Dendritic cell treated with granulocyte-macrophage colony-stimulating factor and Interleukin-4, amounts not matched to agents 40 ng/mL and 50 ng/mL, for 4 days (primary cell): ENCODE measurements at regions not wholly inside any gene's neighbourhood (a gene's known extent, or its start where the extent isn't known, plus 50 kb on each side); places are given as distances from the start of the nearest gene placed in this dataset.

Experiments used
- H3K27ac Mint-ChIP-seq: one replicate; pipeline ENCODE4 v1.8.0; 2022; ENCODE audit warnings: mild to moderate bottlenecking, mixed read lengths
- H3K27me3 Mint-ChIP-seq: one replicate; pipeline ENCODE4 v1.8.0; 2022; ENCODE audit warnings: mild to moderate bottlenecking, mixed read lengths
- H3K36me3 Mint-ChIP-seq: one replicate; pipeline ENCODE4 v1.8.0; 2022; ENCODE audit warnings: low read depth, mixed read lengths
- H3K4me1 Mint-ChIP-seq: one replicate; pipeline ENCODE4 v1.8.0; 2022; ENCODE audit warnings: low read depth, mixed read lengths
- H3K4me3 Mint-ChIP-seq: one replicate; pipeline ENCODE4 v1.8.0; 2022; ENCODE audit warnings: mild to moderate bottlenecking, moderate library complexity, mixed read lengths
- H3K9me3 Mint-ChIP-seq: one replicate; pipeline ENCODE4 v1.8.0; 2022; ENCODE audit warnings: mixed read lengths
- intact Hi-C: fragments of 100-400 bp; cut with micrococcal nuclease; formaldehyde crosslinking; loops from one replicate; pipeline ENCODE4 v1.15.0; 2022

GRCh38 chr2:209074711-209075110 is 349.1 kb upstream of the MAP2 start:
- H3K4me3 Mint-ChIP-seq = no peak overlapping the region
- peaks cover 2% of the 10 kb centered on the region for H3K27me3 Mint-ChIP-seq
- no peak overlapping the region for H3K27ac Mint-ChIP-seq
- H3K9me3 Mint-ChIP-seq = no peaks in the 10 kb centered on the region
- intact Hi-C loops = no loop called here
- no peaks in the 10 kb centered on the region for H3K36me3 Mint-ChIP-seq
- H3K4me1 Mint-ChIP-seq = no peaks in the 10 kb centered on the region

DNA sequence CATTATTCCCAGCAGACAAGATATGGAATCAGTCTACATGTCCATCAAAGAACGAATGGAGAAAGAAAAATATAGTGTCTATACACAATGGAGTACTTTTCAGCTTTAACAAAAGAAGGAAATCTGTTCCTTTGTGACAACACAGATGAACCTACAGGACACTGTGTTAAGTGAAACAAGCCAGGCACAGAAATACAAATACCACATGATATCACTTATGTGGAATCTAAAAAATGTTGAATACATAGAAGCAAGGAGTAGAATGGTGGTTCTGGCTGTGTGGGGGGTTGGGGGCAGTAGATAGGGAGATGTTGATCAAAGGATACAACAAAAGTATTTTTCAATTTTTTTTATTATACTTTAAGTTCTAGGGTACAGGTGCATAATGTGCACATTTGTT is 347.7 kb upstream of the MAP2 start:
- H3K36me3 Mint-ChIP-seq = no peaks in the 10 kb centered on the region
- intact Hi-C loops = no loop called here
- no peaks in the 10 kb centered on the region for H3K4me1 Mint-ChIP-seq
- peaks cover 3% of the 10 kb centered on the region for H3K9me3 Mint-ChIP-seq
- no peak overlapping the region for H3K27ac Mint-ChIP-seq
- H3K27me3 Mint-ChIP-seq = peaks cover 2% of the 10 kb centered on the region
- no peak overlapping the region for H3K4me3 Mint-ChIP-seq

DNA sequence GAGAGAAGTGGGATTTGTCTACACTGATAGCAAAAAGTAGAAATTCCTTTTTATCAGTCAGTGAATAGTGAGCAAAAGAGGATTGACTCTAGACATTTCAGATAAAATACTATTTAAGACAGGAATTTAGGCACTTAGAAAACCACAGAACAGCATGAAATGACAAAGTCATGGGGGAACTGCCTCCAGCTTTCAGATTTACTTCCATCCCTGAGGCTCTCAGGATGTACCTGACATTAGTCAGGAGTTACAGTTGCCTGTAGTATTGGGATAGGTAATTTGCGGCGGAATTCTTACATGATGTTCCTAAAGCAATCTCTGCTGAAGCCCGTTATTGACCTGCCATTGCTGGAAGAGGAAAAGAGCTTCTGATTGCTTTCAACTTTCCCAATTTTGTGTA is 337.1 kb upstream of the MAP2 start:
- H3K4me3 Mint-ChIP-seq = no peak overlapping the region
- no peaks in the 10 kb centered on the region for H3K9me3 Mint-ChIP-seq
- H3K27ac Mint-ChIP-seq = no peak overlapping the region
- no peaks in the 10 kb centered on the region for H3K4me1 Mint-ChIP-seq
- no peaks in the 10 kb centered on the region for H3K27me3 Mint-ChIP-seq
- H3K36me3 Mint-ChIP-seq = no peaks in the 10 kb centered on the region
- intact Hi-C loops = no loop called here

- H3K36me3 Mint-ChIP-seq = no peaks in the 10 kb centered on the region
Measured at GRCh38 chr2:209091056-209091455, 332.8 kb upstream of the MAP2 start.

DNA sequence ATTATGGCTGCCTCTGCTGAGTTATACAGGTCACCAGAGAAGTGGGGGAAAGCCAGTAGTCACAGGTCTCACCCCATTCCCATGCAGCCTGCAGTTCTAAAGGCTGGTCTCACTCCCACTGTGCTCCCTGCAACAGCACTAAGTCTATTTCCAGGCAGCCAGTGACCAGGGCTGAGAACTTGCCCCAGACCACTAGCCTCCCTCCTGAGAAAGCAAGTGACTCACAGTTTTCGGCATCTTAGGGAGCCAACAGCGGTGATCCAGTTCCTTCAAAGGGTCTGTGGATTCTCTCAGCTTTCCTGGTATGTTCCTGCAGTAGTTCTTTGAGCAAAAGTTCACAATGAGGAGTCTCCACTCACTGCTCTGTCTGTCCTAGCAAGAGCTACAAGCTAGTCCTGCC is 329.6 kb upstream of the MAP2 start:
- Mint-ChIP-seq H3K36me3 (no peaks in the 10 kb centered on the region), H3K27ac (no peak overlapping the region), H3K4me3 (no peak overlapping the region)

More at GRCh38 chr2:209091056-209091455, 332.8 kb upstream of the MAP2 start:
- Mint-ChIP-seq H3K27me3 (no peaks in the 10 kb centered on the region), H3K9me3 (peaks cover 15% of the 10 kb centered on the region), H3K27ac (no peak overlapping the region), H3K4me1 (no peaks in the 10 kb centered on the region), H3K4me3 (no peak overlapping the region)
- intact Hi-C loops = no loop called here

GRCh38 chr2:209095432-209095831 is 328.4 kb upstream of the MAP2 start:
- no peak overlapping the region for H3K27ac Mint-ChIP-seq
- H3K4me3 Mint-ChIP-seq = no peak overlapping the region

More for the DNA sequence above, 329.6 kb upstream of the MAP2 start:
- Mint-ChIP-seq H3K9me3 (peaks cover 15% of the 10 kb centered on the region), H3K27me3 (no peaks in the 10 kb centered on the region), H3K4me1 (no peaks in the 10 kb centered on the region)
- intact Hi-C loops = no loop called here

GRCh38 chr2:209097168-209097567 is 326.7 kb upstream of the MAP2 start:
- Mint-ChIP-seq H3K27ac (no peak overlapping the region), H3K4me3 (no peak overlapping the region), H3K9me3 (peaks cover 15% of the 10 kb centered on the region), H3K36me3 (no peaks in the 10 kb centered on the region), H3K27me3 (no peaks in the 10 kb centered on the region), H3K4me1 (no peaks in the 10 kb centered on the region)
- intact Hi-C loops = no loop called here

More at GRCh38 chr2:209095432-209095831, 328.4 kb upstream of the MAP2 start:
- H3K36me3 Mint-ChIP-seq = no peaks in the 10 kb centered on the region
- H3K27me3 Mint-ChIP-seq = no peaks in the 10 kb centered on the region
- H3K4me1 Mint-ChIP-seq = no peaks in the 10 kb centered on the region
- H3K9me3 Mint-ChIP-seq = peaks cover 15% of the 10 kb centered on the region
- intact Hi-C loops = no loop called here

DNA sequence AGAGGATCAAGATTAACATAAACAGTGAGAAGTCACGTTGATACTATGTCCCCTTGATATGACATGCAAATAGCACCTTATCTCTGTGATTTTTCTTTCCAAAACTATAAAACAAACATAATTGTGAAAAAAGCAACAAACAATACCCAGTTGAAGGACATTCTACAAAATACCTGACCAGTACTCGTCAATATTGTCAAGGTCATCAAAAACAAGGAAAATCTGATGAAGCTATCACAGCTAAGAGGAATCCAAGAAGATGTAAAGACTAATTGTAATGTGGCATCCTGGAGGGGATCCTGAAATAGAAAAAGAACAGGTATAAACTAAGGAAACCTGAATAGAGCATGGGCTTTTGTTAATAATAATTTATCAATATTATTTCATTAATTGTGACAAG is 321.5 kb upstream of the MAP2 start:
- no peak overlapping the region for H3K27ac Mint-ChIP-seq
- H3K9me3 Mint-ChIP-seq = no peaks in the 10 kb centered on the region
- intact Hi-C loops = no loop called here
- H3K27me3 Mint-ChIP-seq = peaks cover 5% of the 10 kb centered on the region
- H3K4me1 Mint-ChIP-seq = no peaks in the 10 kb centered on the region
- H3K36me3 Mint-ChIP-seq = no peaks in the 10 kb centered on the region
- H3K4me3 Mint-ChIP-seq = no peak overlapping the region

GRCh38 chr2:209113026-209113425 is 310.8 kb upstream of the MAP2 start:
- Mint-ChIP-seq H3K27ac (no peak overlapping the region), H3K4me1 (no peaks in the 10 kb centered on the region), H3K4me3 (no peak overlapping the region), H3K27me3 (peaks cover 1% of the 10 kb centered on the region), H3K36me3 (no peaks in the 10 kb centered on the region), H3K9me3 (no peaks in the 10 kb centered on the region)
- intact Hi-C loops = no loop called here

DNA sequence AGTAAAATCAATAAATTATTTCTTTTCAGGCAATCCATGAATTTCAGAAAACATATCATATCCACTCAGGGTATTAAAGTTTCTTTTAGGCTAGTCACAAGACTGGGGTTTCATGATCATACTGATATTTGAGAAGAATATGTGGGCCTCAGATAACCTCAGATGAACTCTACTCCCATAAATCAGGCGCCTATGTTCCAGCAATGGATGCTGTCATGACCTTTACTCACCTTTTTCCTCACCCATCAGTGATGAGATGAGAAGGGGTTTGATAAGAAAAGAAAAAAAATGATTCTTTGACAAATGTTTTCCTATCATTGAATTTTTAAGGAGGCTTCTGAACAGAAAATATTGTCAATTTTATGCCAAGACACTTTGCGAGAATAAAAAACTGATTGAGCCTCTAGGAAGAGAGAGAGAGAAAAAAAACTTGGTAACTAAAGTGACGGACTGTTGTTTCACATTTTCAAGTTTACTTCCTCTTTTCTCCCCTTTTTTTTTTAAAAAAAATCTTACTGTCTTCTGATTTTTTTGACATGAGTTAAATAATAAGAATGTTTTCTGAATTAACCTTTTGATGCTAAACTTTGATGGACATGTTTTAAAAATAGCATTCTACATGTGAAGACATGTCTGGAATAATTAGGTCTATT is 309.1 kb upstream of the MAP2 start:
- Mint-ChIP-seq H3K36me3 (no peaks in the 10 kb centered on the region), H3K4me3 (no peak overlapping the region), H3K27ac (no peak overlapping the region), H3K9me3 (no peaks in the 10 kb centered on the region), H3K27me3 (peaks cover 1% of the 10 kb centered on the region), H3K4me1 (no peaks in the 10 kb centered on the region)
- intact Hi-C loops = no loop called here

DNA sequence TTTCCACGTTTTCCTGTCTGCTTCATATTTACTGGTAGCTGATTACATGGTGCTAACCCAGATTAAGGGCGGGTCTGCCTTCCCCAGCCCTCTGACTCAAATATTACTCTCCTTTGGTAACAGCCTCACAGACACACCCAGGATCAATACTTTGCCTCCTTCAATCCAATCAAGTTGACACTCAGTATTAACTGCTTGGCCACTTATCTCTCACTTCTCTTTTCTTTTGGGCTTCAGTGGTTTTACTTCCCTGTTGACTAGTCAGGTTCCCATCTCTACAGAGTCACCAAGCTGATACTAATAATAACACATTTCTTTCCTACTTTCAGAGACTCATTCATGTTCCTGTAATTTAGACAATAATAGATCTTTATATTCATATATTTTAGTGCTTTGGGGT is 302.2 kb upstream of the MAP2 start:
- H3K36me3 Mint-ChIP-seq = no peaks in the 10 kb centered on the region
- intact Hi-C loops = no loop called here
- H3K27ac Mint-ChIP-seq = peak overlapping the region; percentile 63
- peaks cover 24% of the 10 kb centered on the region for H3K4me1 Mint-ChIP-seq
- no peak overlapping the region for H3K4me3 Mint-ChIP-seq
- no peaks in the 10 kb centered on the region for H3K9me3 Mint-ChIP-seq
- H3K27me3 Mint-ChIP-seq = no peaks in the 10 kb centered on the region

GRCh38 chr2:209125291-209125690 is 298.6 kb upstream of the MAP2 start:
- no peak overlapping the region for H3K27ac Mint-ChIP-seq
- H3K4me1 Mint-ChIP-seq = peaks cover 24% of the 10 kb centered on the region
- H3K4me3 Mint-ChIP-seq = no peak overlapping the region
- no peaks in the 10 kb centered on the region for H3K27me3 Mint-ChIP-seq
- intact Hi-C loops = no loop called here
- H3K36me3 Mint-ChIP-seq = no peaks in the 10 kb centered on the region
- no peaks in the 10 kb centered on the region for H3K9me3 Mint-ChIP-seq

- intact Hi-C loops = no loop called here
- Mint-ChIP-seq H3K36me3 (no peaks in the 10 kb centered on the region), H3K4me3 (no peak overlapping the region), H3K27me3 (peaks cover 2% of the 10 kb centered on the region), H3K27ac (no peak overlapping the region), H3K9me3 (no peaks in the 10 kb centered on the region), H3K4me1 (no peaks in the 10 kb centered on the region)
Measured at GRCh38 chr2:209138079-209138478, 285.8 kb upstream of the MAP2 start.

DNA sequence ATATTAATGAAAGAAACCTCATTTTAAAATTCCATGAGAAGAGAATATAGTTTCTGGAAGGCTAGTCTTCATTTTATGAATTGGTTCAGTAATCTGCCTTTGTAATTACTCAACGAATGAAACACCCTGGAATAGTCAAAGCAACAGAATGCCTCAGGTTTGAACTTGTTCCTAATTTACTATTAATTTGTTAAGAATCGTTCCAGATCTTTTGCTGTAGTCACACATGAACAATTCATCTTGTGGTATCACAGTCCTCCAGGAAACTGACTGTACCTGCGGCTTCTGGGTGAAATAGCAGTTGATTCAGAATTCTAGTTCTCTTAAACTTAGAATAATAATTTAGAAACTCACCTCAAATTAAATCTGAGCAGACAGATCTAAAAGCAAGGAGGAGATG is 282.7 kb upstream of the MAP2 start:
- no peak overlapping the region for H3K27ac Mint-ChIP-seq
- peaks cover 2% of the 10 kb centered on the region for H3K27me3 Mint-ChIP-seq
- H3K36me3 Mint-ChIP-seq = no peaks in the 10 kb centered on the region
- H3K4me3 Mint-ChIP-seq = no peak overlapping the region
- H3K9me3 Mint-ChIP-seq = no peaks in the 10 kb centered on the region
- intact Hi-C loops = no loop called here
- peaks cover under 1% of the 10 kb centered on the region for H3K4me1 Mint-ChIP-seq

GRCh38 chr2:209141818-209142217 is 282.0 kb upstream of the MAP2 start:
- Mint-ChIP-seq H3K4me3 (no peak overlapping the region), H3K9me3 (no peaks in the 10 kb centered on the region), H3K4me1 (peaks cover 7% of the 10 kb centered on the region), H3K27ac (no peak overlapping the region), H3K27me3 (peaks cover 2% of the 10 kb centered on the region), H3K36me3 (no peaks in the 10 kb centered on the region)
- intact Hi-C loops = no loop called here
